ENCODE measurements at regions not wholly inside any gene's neighbourhood (a gene's known extent, or its start where the extent isn't known, plus 50 kb on each side); places are given as distances from the start of the nearest gene placed in this dataset.
"Not testable (repeated sequence)": the region's sequence is repeated elsewhere in the genome, so short reads cannot be mapped to it uniquely, and the experiment has no call there.

GRCh38 chr12:19760611-19761010 is 321.3 kb downstream of the AEBP2 start:
- in situ Hi-C loops (cut with HindIII; ENCODE audit: low sequenced_read_pairs), result no loop called here

- in situ Hi-C loops (cut with HindIII; ENCODE audit: low sequenced_read_pairs), result no loop called here
These were observed 322.2 kb downstream of the AEBP2 start for GRCh38 chr12:19761463-19761862.

GRCh38 chr12:19763488-19763887 is 324.2 kb downstream of the AEBP2 start:
- in situ Hi-C loops (cut with HindIII; ENCODE audit: low sequenced_read_pairs), result no loop called here

GRCh38 chr12:19764408-19764807 is 325.1 kb downstream of the AEBP2 start:
- in situ Hi-C loops (cut with HindIII; ENCODE audit: low sequenced_read_pairs), result no loop called here

- in situ Hi-C loops (cut with HindIII; ENCODE audit: low sequenced_read_pairs), result no loop called here
These were observed 332.6 kb downstream of the AEBP2 start for GRCh38 chr12:19771858-19772257.

- in situ Hi-C loops (cut with HindIII; ENCODE audit: low sequenced_read_pairs), result no loop called here
These were observed 333.5 kb downstream of the AEBP2 start for GRCh38 chr12:19772776-19773175.

- in situ Hi-C loops (cut with HindIII; ENCODE audit: low sequenced_read_pairs), result no loop called here
These were observed 335.9 kb downstream of the AEBP2 start for GRCh38 chr12:19775241-19775640.

- in situ Hi-C loops (cut with HindIII; ENCODE audit: low sequenced_read_pairs), result not testable (repeated sequence)
These were observed 336.7 kb downstream of the AEBP2 start for GRCh38 chr12:19775976-19776375.

- in situ Hi-C loops (cut with HindIII; ENCODE audit: low sequenced_read_pairs), result no loop called here
These were observed 338.9 kb downstream of the AEBP2 start for GRCh38 chr12:19778172-19778571.

- in situ Hi-C loops (cut with HindIII; ENCODE audit: low sequenced_read_pairs), result no loop called here
These were observed 339.5 kb downstream of the AEBP2 start for GRCh38 chr12:19778797-19779196.

GRCh38 chr12:19779395-19780056 is 340.2 kb downstream of the AEBP2 start:
- in situ Hi-C loops (cut with HindIII; ENCODE audit: low sequenced_read_pairs), result no loop called here

- in situ Hi-C loops (cut with HindIII; ENCODE audit: low sequenced_read_pairs), result no loop called here
These were observed 341.2 kb downstream of the AEBP2 start for GRCh38 chr12:19780460-19780859.

GRCh38 chr12:19783547-19784444 is 344.5 kb downstream of the AEBP2 start:
- in situ Hi-C loops (cut with HindIII; ENCODE audit: low sequenced_read_pairs), result no loop called here

GRCh38 chr12:19792028-19792427 is 352.7 kb downstream of the AEBP2 start:
- in situ Hi-C loops (cut with HindIII; ENCODE audit: low sequenced_read_pairs), result no loop called here

GRCh38 chr12:19794116-19794515 is 354.8 kb downstream of the AEBP2 start:
- in situ Hi-C loops (cut with HindIII; ENCODE audit: low sequenced_read_pairs), result no loop called here

GRCh38 chr12:19799216-19799615 is 359.9 kb downstream of the AEBP2 start:
- in situ Hi-C loops (cut with HindIII; ENCODE audit: low sequenced_read_pairs), result no loop called here

GRCh38 chr12:19799895-19800602 is 360.8 kb downstream of the AEBP2 start:
- in situ Hi-C loops (cut with HindIII; ENCODE audit: low sequenced_read_pairs), result no loop called here

GRCh38 chr12:19800884-19801283 is 361.6 kb downstream of the AEBP2 start:
- in situ Hi-C loops (cut with HindIII; ENCODE audit: low sequenced_read_pairs), result no loop called here

- in situ Hi-C loops (cut with HindIII; ENCODE audit: low sequenced_read_pairs), result no loop called here
These were observed 362.6 kb downstream of the AEBP2 start for GRCh38 chr12:19801941-19802340.

- in situ Hi-C loops (cut with HindIII; ENCODE audit: low sequenced_read_pairs), result no loop called here
These were observed 363.6 kb downstream of the AEBP2 start for GRCh38 chr12:19802915-19803314.

GRCh38 chr12:19804737-19805136 is 365.4 kb downstream of the AEBP2 start:
- in situ Hi-C loops (cut with HindIII; ENCODE audit: low sequenced_read_pairs), result no loop called here

- in situ Hi-C loops (cut with HindIII; ENCODE audit: low sequenced_read_pairs), result no loop called here
These were observed 369.1 kb downstream of the AEBP2 start for GRCh38 chr12:19808371-19808770.
